ENCODE measurements at regions not wholly inside any gene's neighbourhood (a gene's known extent, or its start where the extent isn't known, plus 50 kb on each side); places are given as distances from the start of the nearest gene placed in this dataset.

- Histone ChIP-seq H3K27me3 (ENCODE audit: insufficient read depth, low read length) (peaks cover 14% of the 10 kb centered on the region), H3K36me3 (ENCODE audit: control insufficient read depth in 1 of 2, insufficient read depth in 2 of 2, low read length in 2 of 2) (no peaks in the 10 kb centered on the region), H3K27ac (ENCODE audit: low read depth, low read length) (no peak overlapping the region), H4K20me1 (ENCODE audit: insufficient read depth) (no peaks in the 10 kb centered on the region), H3K9me2 (ENCODE audit: insufficient read depth) (no peaks in the 10 kb centered on the region), H3K4me3 (replicated peaks in 1 of 2; ENCODE audit: low read depth in 1 of 2, low read length in 2 of 2) (no peak overlapping the region), H3K9me3 (ENCODE audit: control insufficient read depth in 1 of 2, insufficient read depth in 1 of 2, low read depth in 1 of 2, low read length in 2 of 2) (no peaks in the 10 kb centered on the region), H3K4me2 (ENCODE audit: low read length) (no peak overlapping the region), H3K9ac (ENCODE audit: low read length) (no peak overlapping the region), H2AFZ (ENCODE audit: low read depth, low read length, poor library complexity, severe bottlenecking) (no peak overlapping the region), H3K79me2 (ENCODE audit: insufficient read depth, low read length) (no peaks in the 10 kb centered on the region), H3K4me1 (ENCODE audit: control insufficient read depth in 1 of 2, insufficient read depth in 2 of 2, low read length in 2 of 2) (peaks cover 3 to 13% of the 10 kb centered on the region in 2 experiments; a peak in 3 of 4 replicates)
- POLR2A ChIA-PET, result no interaction called here
- no TSS peak for BruUV-seq (replicated peaks)
- TF ChIP-seq RAD21 (IDR thresholded peaks at IDR 0.05; ENCODE audit: low read depth) (no peak), EZH2 (IDR thresholded peaks at IDR 0.05) (no peak), FOSL1 (IDR thresholded peaks at IDR 0.05; ENCODE audit: low read depth) (no peak), EZH2phosphoT487 (IDR thresholded peaks at IDR 0.05; ENCODE audit: borderline replicate concordance) (no peak), CEBPB (IDR thresholded peaks at IDR 0.05; ENCODE audit: low read depth) (no peak), EGR1 (IDR thresholded peaks at IDR 0.05; ENCODE audit: low read depth) (no peak), ZFX (IDR thresholded peaks at IDR 0.05) (no peak), TCF7L2 (IDR thresholded peaks at IDR 0.05; ENCODE audit: borderline replicate concordance, extremely low read depth, insufficient read depth, insufficient read length) (no peak), SRF (IDR thresholded peaks at IDR 0.05; ENCODE audit: low read depth) (no peak)
- TF ChIP-seq, protein P1, sequence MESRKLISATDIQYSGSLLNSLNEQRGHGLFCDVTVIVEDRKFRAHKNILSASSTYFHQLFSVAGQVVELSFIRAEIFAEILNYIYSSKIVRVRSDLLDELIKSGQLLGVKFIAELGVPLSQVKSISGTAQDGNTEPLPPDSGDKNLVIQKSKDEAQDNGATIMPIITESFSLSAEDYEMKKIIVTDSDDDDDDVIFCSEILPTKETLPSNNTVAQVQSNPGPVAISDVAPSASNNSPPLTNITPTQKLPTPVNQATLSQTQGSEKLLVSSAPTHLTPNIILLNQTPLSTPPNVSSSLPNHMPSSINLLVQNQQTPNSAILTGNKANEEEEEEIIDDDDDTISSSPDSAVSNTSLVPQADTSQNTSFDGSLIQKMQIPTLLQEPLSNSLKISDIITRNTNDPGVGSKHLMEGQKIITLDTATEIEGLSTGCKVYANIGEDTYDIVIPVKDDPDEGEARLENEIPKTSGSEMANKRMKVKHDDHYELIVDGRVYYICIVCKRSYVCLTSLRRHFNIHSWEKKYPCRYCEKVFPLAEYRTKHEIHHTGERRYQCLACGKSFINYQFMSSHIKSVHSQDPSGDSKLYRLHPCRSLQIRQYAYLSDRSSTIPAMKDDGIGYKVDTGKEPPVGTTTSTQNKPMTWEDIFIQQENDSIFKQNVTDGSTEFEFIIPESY (IDR thresholded peaks at IDR 0.05; ENCODE audit: extremely low read depth, insufficient replicate concordance, low read length), result no peak
- TF ChIP-seq, protein P2, sequence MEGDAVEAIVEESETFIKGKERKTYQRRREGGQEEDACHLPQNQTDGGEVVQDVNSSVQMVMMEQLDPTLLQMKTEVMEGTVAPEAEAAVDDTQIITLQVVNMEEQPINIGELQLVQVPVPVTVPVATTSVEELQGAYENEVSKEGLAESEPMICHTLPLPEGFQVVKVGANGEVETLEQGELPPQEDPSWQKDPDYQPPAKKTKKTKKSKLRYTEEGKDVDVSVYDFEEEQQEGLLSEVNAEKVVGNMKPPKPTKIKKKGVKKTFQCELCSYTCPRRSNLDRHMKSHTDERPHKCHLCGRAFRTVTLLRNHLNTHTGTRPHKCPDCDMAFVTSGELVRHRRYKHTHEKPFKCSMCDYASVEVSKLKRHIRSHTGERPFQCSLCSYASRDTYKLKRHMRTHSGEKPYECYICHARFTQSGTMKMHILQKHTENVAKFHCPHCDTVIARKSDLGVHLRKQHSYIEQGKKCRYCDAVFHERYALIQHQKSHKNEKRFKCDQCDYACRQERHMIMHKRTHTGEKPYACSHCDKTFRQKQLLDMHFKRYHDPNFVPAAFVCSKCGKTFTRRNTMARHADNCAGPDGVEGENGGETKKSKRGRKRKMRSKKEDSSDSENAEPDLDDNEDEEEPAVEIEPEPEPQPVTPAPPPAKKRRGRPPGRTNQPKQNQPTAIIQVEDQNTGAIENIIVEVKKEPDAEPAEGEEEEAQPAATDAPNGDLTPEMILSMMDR (IDR thresholded peaks at IDR 0.05 in 2 of 3, conservative IDR thresholded peaks at IDR 0.05 in 1 of 3; ENCODE audit: borderline replicate concordance in 1 of 3, insufficient read depth in 1 of 3, low read depth in 2 of 3, low read length in 2 of 3), result no peak
- no peak for ATAC-seq
- RAD21 ChIA-PET (ENCODE audit: low non-redundant PET in 1 of 2, low total read pairs in 2 of 2, uncharacterized antibody in 2 of 2, unreplicated experiment in 2 of 2), result interaction anchor here in 1 of 2 experiments (0.6 kb wide), 1 partner anchor 48 kb away, joined by 3 read pairs; no protein-coding TSS in a partner anchor
- intact Hi-C loops (cut with micrococcal nuclease), result no loop called here
- CTCF ChIA-PET, result no interaction called here
- DNase-seq (ENCODE audit: low read depth, low spot score), result no peak
These were observed 86.8 kb downstream of the NCR2 start for GRCh38 chr6:41422161-41422560.

Data from HCT116 (cell line).